Amygdala (tissue), 56 donors: ENCODE measurements at regions not wholly inside any gene's neighbourhood (a gene's known extent, or its start where the extent isn't known, plus 50 kb on each side); places are given as distances from the start of the nearest gene placed in this dataset.
A peak's percentile ranks its signal among the peaks of the same experiment; 100 is the strongest.

Experiments
- DNase-seq, 56 donors: peaks; one replicate each; lab custom pipeline; 2025; lab: John Stamatoyannopoulos, UW

- no peak for DNase-seq
Observed at GRCh38 chr2:206845877-206846276, 80.5 kb downstream of the FASTKD2 start.

GRCh38 chr2:206846331-206846730, 80.9 kb downstream of the FASTKD2 start:
- DNase-seq: no peak

- no peak for DNase-seq
Observed at GRCh38 chr2:206846981-206847834, 81.8 kb downstream of the FASTKD2 start.

GRCh38 chr2:206850369-206850768, 85.0 kb downstream of the FASTKD2 start:
- DNase-seq: no peak

- DNase-seq: no peak
Observed at GRCh38 chr2:206851521-206851920, 86.1 kb downstream of the FASTKD2 start.

- no peak for DNase-seq
Observed at GRCh38 chr2:206853915-206854314, 85.4 kb upstream of the CPO start.

GRCh38 chr2:206855585-206856433, 83.5 kb upstream of the CPO start:
- no peak for DNase-seq

GRCh38 chr2:206856513-206856912, 82.8 kb upstream of the CPO start:
- no peak for DNase-seq

- DNase-seq: no peak
Observed at GRCh38 chr2:206858687-206859329, 80.5 kb upstream of the CPO start.

- DNase-seq: no peak
Observed at GRCh38 chr2:206859330-206859739, 80.0 kb upstream of the CPO start.

- DNase-seq: no peak
Observed at GRCh38 chr2:206863196-206863595, 76.1 kb upstream of the CPO start.

- DNase-seq: no peak
Observed at GRCh38 chr2:206863716-206864115, 75.6 kb upstream of the CPO start.

GRCh38 chr2:206867006-206867405, 72.3 kb upstream of the CPO start:
- DNase-seq: peak in 2 of 56 donors; percentile 8 to 19

- no peak for DNase-seq
Observed at GRCh38 chr2:206869824-206870495, 69.4 kb upstream of the CPO start.

- DNase-seq: peak in 2 of 56 donors; percentile 2 to 20
Observed at GRCh38 chr2:206873423-206873822, 65.9 kb upstream of the CPO start.

- no peak for DNase-seq
Observed at GRCh38 chr2:206875701-206876100, 63.6 kb upstream of the CPO start.

GRCh38 chr2:206876216-206876860, 63.0 kb upstream of the CPO start:
- peak in 4 of 56 donors; percentile 1 to 4 (median 2) for DNase-seq

- no peak for DNase-seq
Observed at GRCh38 chr2:206881708-206882410, 57.5 kb upstream of the CPO start.

- no peak for DNase-seq
Observed at GRCh38 chr2:206886696-206887095, 52.6 kb upstream of the CPO start.
